Neural cell (in vitro differentiated cells): ENCODE measurements at regions not wholly inside any gene's neighbourhood (a gene's known extent, or its start where the extent isn't known, plus 50 kb on each side); places are given as distances from the start of the nearest gene placed in this dataset.

Experiments
- H2AFZ ChIP-seq: fragments of 200-600, 300-800 bp; sonication (generic), shearing (Covaris generic); 2 replicates; pipeline ENCODE4 v1.6.0; 2014; ENCODE audit warnings: low read depth, mild to moderate bottlenecking, antibody characterized with exemption, low read length, moderate library complexity
- H3F3A ChIP-seq: fragments of 200-600 bp; shearing (Covaris generic); 2 replicates; pipeline ENCODE4 v1.6.1; 2016; ENCODE audit warnings: mild to moderate bottlenecking, moderate library complexity, mixed read lengths, antibody characterized with exemption, low read length; ENCODE audit not compliant: insufficient read depth, poor library complexity, severe bottlenecking
- H3K27ac ChIP-seq: fragments of 200-600, 300-800 bp; sonication (generic), shearing (Covaris generic); 2 replicates; pipeline ENCODE4 v1.5.1; 2014; ENCODE audit warnings: mild to moderate bottlenecking, low read length, moderate library complexity
- H3K27me3 ChIP-seq: fragments of 300-800, 200-600 bp; sonication (generic), shearing (Covaris generic); 2 replicates; pipeline ENCODE4 v1.6.0; 2014; ENCODE audit warnings: mild to moderate bottlenecking, low read depth, low read length, moderate library complexity; ENCODE audit not compliant: insufficient read depth
- H3K36me3 ChIP-seq: fragments of 300-800, 200-600 bp; sonication (generic), shearing (Covaris generic); 2 replicates; pipeline ENCODE4 v1.5.1; 2014; ENCODE audit warnings: mild to moderate bottlenecking, antibody characterized with exemption, low read length, moderate library complexity; ENCODE audit not compliant: insufficient read depth
- H3K4me2 ChIP-seq: fragments of 300-800, 200-600 bp; sonication (generic), shearing (Covaris generic); 2 replicates; pipeline ENCODE4 v1.6.0; 2014; ENCODE audit warnings: mild to moderate bottlenecking, low read length
- H3K4me3 ChIP-seq: fragments of 300-800, 200-600 bp; sonication (generic), shearing (Covaris generic); 2 replicates; pipeline ENCODE4 v1.5.1; 2014; ENCODE audit warnings: mild to moderate bottlenecking, low read length, moderate library complexity
- H3K79me2 ChIP-seq: fragments of 200-600 bp; shearing (Covaris generic); replicated peaks from 2 replicates; pipeline ENCODE4 v1.6.0; 2014; ENCODE audit warnings: mild to moderate bottlenecking, low read length, moderate library complexity; ENCODE audit not compliant: insufficient read depth
- H3K9ac ChIP-seq: fragments of 300-800, 200-600 bp; sonication (generic), shearing (Covaris generic); 2 replicates; pipeline ENCODE4 v1.6.1; 2016; ENCODE audit warnings: mild to moderate bottlenecking, low read length, mixed read lengths
- H3K9me2 ChIP-seq: fragments of 200-600 bp; shearing (Covaris generic); 2 replicates; pipeline ENCODE4 v1.6.1; 2016; ENCODE audit warnings: mild to moderate bottlenecking, low read length, mixed read lengths; ENCODE audit not compliant: insufficient read depth
- H3K9me3 ChIP-seq: fragments of 200-600, 300-800 bp; sonication (generic), shearing (Covaris generic); 2 replicates; pipeline ENCODE4 v1.6.1; 2016; ENCODE audit warnings: mild to moderate bottlenecking, mixed run types, low read length, moderate library complexity, mixed read lengths
- H4K20me1 ChIP-seq: fragments of 200-600 bp; shearing (Covaris generic); 2 replicates; pipeline ENCODE4 v1.6.1; 2016; ENCODE audit warnings: mild to moderate bottlenecking, mixed run types; ENCODE audit not compliant: insufficient read depth
- EP300 ChIP-seq: fragments of 450-650 bp; conservative IDR thresholded peaks from 2 replicates; pipeline ENCODE4 v1.6.1; 2014; ENCODE audit warnings: antibody characterized with exemption, mild to moderate bottlenecking, moderate library complexity; ENCODE audit not compliant: poor library complexity, severe bottlenecking
- MXI1 ChIP-seq: fragments of 450-650 bp; conservative IDR thresholded peaks from 2 replicates; pipeline ENCODE4 v1.6.1; 2014; ENCODE audit warnings: antibody characterized with exemption, mild to moderate bottlenecking; ENCODE audit not compliant: poor library complexity, severe bottlenecking
- POLR2AphosphoS5 ChIP-seq: IDR thresholded peaks from 2 replicates; pipeline ENCODE4 v1.6.1; 2012
- RAD21 ChIP-seq: fragments of 450-650 bp; conservative IDR thresholded peaks from 2 replicates; pipeline ENCODE4 v1.6.1; 2014; ENCODE audit warnings: antibody characterized with exemption, mild to moderate bottlenecking, moderate library complexity
- SMC3 ChIP-seq: fragments of 450-650 bp; conservative IDR thresholded peaks from 2 replicates; pipeline ENCODE4 v1.6.1; 2014; ENCODE audit warnings: antibody characterized with exemption, mild to moderate bottlenecking, moderate library complexity; ENCODE audit not compliant: poor library complexity
- TAF1 ChIP-seq: IDR thresholded peaks from 2 replicates; pipeline ENCODE4 v1.6.1; 2012; ENCODE audit warnings: low read depth
- TF ChIP-seq, protein P1 (sequence below): fragments of 450-650 bp; IDR thresholded peaks from 2 replicates; pipeline ENCODE4 v1.5.1; 2014; ENCODE audit warnings: antibody characterized with exemption, mild to moderate bottlenecking, moderate library complexity; ENCODE audit not compliant: poor library complexity, severe bottlenecking
- TF ChIP-seq, protein P2 (sequence below): IDR thresholded peaks from 2 replicates; pipeline ENCODE4 v1.6.1; 2012; ENCODE audit warnings: borderline replicate concordance

DNA sequence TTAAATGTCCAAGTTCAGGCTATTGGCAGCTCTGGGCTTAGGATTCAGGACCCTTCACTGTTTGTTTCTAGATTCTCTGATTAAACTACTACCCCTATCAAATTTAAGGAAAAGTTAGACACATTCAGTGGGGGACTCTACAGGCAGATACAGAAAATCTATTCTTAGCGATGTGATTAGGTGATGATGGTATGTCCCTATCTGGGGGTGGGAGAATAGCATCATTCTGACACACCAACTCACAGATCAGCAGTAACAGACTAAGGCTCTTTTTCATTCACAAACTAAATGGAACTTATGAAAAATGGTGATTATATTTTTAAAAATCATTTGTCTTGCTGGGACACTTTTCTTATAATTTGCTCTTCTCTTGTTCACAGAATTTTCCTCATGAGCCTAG is 232.9 kb upstream of the CDH2 start:
- H3K9ac ChIP-seq = no peak overlapping the region
- H3K9me2 ChIP-seq = no peaks in the 10 kb centered on the region
- no peaks in the 10 kb centered on the region for H4K20me1 ChIP-seq
- no peak overlapping the region for H3K4me3 ChIP-seq
- H3K9me3 ChIP-seq = no peaks in the 10 kb centered on the region
- H3K27ac ChIP-seq = no peak overlapping the region
- no peaks in the 10 kb centered on the region for H3F3A ChIP-seq
- no peaks in the 10 kb centered on the region for H3K36me3 ChIP-seq
- H3K79me2 ChIP-seq = no peaks in the 10 kb centered on the region
- H2AFZ ChIP-seq = no peak overlapping the region
- H3K27me3 ChIP-seq = no peaks in the 10 kb centered on the region
- no peak for TF ChIP-seq EP300
- TF ChIP-seq, protein P1, sequence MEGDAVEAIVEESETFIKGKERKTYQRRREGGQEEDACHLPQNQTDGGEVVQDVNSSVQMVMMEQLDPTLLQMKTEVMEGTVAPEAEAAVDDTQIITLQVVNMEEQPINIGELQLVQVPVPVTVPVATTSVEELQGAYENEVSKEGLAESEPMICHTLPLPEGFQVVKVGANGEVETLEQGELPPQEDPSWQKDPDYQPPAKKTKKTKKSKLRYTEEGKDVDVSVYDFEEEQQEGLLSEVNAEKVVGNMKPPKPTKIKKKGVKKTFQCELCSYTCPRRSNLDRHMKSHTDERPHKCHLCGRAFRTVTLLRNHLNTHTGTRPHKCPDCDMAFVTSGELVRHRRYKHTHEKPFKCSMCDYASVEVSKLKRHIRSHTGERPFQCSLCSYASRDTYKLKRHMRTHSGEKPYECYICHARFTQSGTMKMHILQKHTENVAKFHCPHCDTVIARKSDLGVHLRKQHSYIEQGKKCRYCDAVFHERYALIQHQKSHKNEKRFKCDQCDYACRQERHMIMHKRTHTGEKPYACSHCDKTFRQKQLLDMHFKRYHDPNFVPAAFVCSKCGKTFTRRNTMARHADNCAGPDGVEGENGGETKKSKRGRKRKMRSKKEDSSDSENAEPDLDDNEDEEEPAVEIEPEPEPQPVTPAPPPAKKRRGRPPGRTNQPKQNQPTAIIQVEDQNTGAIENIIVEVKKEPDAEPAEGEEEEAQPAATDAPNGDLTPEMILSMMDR = no peak
- no peak for TF ChIP-seq POLR2AphosphoS5
- TF ChIP-seq, protein P2, sequence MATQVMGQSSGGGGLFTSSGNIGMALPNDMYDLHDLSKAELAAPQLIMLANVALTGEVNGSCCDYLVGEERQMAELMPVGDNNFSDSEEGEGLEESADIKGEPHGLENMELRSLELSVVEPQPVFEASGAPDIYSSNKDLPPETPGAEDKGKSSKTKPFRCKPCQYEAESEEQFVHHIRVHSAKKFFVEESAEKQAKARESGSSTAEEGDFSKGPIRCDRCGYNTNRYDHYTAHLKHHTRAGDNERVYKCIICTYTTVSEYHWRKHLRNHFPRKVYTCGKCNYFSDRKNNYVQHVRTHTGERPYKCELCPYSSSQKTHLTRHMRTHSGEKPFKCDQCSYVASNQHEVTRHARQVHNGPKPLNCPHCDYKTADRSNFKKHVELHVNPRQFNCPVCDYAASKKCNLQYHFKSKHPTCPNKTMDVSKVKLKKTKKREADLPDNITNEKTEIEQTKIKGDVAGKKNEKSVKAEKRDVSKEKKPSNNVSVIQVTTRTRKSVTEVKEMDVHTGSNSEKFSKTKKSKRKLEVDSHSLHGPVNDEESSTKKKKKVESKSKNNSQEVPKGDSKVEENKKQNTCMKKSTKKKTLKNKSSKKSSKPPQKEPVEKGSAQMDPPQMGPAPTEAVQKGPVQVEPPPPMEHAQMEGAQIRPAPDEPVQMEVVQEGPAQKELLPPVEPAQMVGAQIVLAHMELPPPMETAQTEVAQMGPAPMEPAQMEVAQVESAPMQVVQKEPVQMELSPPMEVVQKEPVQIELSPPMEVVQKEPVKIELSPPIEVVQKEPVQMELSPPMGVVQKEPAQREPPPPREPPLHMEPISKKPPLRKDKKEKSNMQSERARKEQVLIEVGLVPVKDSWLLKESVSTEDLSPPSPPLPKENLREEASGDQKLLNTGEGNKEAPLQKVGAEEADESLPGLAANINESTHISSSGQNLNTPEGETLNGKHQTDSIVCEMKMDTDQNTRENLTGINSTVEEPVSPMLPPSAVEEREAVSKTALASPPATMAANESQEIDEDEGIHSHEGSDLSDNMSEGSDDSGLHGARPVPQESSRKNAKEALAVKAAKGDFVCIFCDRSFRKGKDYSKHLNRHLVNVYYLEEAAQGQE = no peak
- no peak for TF ChIP-seq TAF1
- no peak for TF ChIP-seq RAD21
- TF ChIP-seq MXI1 = no peak
- no peak overlapping the region for H3K4me2 ChIP-seq

DNA sequence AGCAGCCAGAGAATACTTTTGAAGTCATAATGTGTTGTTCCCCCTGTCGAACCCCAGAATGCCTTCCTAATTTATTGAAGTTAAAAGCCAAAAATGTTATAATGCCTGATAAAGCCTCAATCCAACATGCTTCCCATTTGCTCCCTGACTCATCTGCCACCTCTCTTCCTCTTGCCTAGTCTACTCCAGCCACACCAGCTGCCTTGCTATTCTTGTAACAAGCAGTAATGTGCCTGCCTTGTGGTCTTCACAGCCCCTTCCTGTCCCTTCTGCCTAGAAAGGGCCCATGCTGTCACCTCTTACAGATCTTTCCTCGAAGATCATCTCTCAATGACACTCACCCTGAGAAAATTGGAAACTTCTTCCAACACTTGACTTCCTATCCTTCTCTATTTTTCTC is 231.6 kb upstream of the CDH2 start:
- Histone ChIP-seq H3K27me3 (no peaks in the 10 kb centered on the region), H3K9me2 (no peaks in the 10 kb centered on the region), H3F3A (no peaks in the 10 kb centered on the region), H4K20me1 (no peaks in the 10 kb centered on the region), H3K4me3 (no peak overlapping the region), H3K36me3 (no peaks in the 10 kb centered on the region), H3K9ac (no peak overlapping the region), H2AFZ (no peak overlapping the region), H3K4me2 (no peak overlapping the region), H3K27ac (no peak overlapping the region), H3K9me3 (no peaks in the 10 kb centered on the region), H3K79me2 (no peaks in the 10 kb centered on the region)
- TF ChIP-seq, protein P1 = no peak
- TF ChIP-seq EP300 = no peak
- no peak for TF ChIP-seq RAD21
- no peak for TF ChIP-seq MXI1
- no peak for TF ChIP-seq SMC3
- TF ChIP-seq, protein P2 = no peak
